ENCODE measurements at regions not wholly inside any gene's neighbourhood (a gene's known extent, or its start where the extent isn't known, plus 50 kb on each side); places are given as distances from the start of the nearest gene placed in this dataset.

DNA sequence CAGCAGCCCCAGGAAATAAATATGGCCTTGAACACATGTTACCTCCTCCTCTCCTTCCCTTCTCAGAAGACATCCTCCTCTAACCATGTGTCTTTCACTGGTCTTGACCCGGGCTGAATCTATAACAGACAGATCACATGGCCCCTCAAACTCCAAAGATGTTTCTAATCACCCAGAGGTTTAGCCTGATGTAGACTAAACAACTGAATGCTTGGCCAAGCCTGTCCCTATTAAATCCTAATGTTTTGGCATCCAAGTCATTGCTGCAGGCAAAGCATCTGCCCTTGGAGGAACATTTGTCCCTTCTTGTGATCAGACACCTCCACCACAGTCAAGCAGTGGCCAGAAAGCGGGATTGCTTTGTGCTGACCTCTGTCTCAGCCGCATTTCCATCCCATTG lies 65.5 kb downstream of the ANKRD60 start:
- 0% methylated on average over 1 of the region's 3 CpGs; no CpG with 5 or more reads in 1 of the 2 experiments for WGBS, 2 experiments (ENCODE audit: extremely low coverage in 2 of 2, insufficient read length in 1 of 2)
- no peak overlapping the region for H3K4me2 ChIP-seq (ENCODE audit: low read depth, low read length)
- BruUV-seq (replicated peaks): no TSS peak
- H2BK120ac ChIP-seq (ENCODE audit: low read depth, low read length): no peak overlapping the region
- dilution Hi-C loops (cut with HindIII; ENCODE audit: low sequenced_read_pairs, unreplicated experiment): no loop called here
- H3K56ac ChIP-seq (ENCODE audit: extremely low read depth, insufficient read depth, low read length): no peak overlapping the region
- H2AK5ac ChIP-seq (ENCODE audit: low read depth, low read length): no peak overlapping the region
- no peak overlapping the region for H3K27ac ChIP-seq (ENCODE audit: insufficient read depth, low read length)
- no peak overlapping the region for H2BK15ac ChIP-seq (ENCODE audit: low read depth, low read length)
- peaks cover 3% of the 10 kb centered on the region; the same call in 1 of the 2 replicates for H3K27me3 ChIP-seq (ENCODE audit: control insufficient read depth, insufficient read depth, low read length)
- no peaks in the 10 kb centered on the region for H3K9me1 ChIP-seq (ENCODE audit: insufficient read depth, low read length)
- POLR2A ChIA-PET (ENCODE audit: unreplicated experiment): no interaction called here
- intact Hi-C loops (cut with micrococcal nuclease): no loop called here
- H3K4ac ChIP-seq (ENCODE audit: low read depth, low read length): no peak overlapping the region
- no peaks in the 10 kb centered on the region for H3K36me3 ChIP-seq (ENCODE audit: control insufficient read depth, insufficient read depth, low read length)
- H4K20me1 ChIP-seq (ENCODE audit: insufficient read depth, low read length): no peaks in the 10 kb centered on the region
- no peak overlapping the region for H4K91ac ChIP-seq (ENCODE audit: insufficient read depth, low read depth, low read length)
- H3K23ac ChIP-seq (ENCODE audit: low read depth, low read length): no peak overlapping the region
- H3K4me3 ChIP-seq (ENCODE audit: insufficient read depth, low read depth, low read length): no peak overlapping the region
- CTCF ChIA-PET: no interaction called here
- H4K8ac ChIP-seq (ENCODE audit: low read depth in 2 of 2, low read length in 2 of 2): no peak overlapping the region
- DNase-seq (no peak), ATAC-seq (ENCODE audit: low read depth) (no peak)
- H2AFZ ChIP-seq (replicated peaks; ENCODE audit: low read length, poor library complexity): no peak overlapping the region
- TF ChIP-seq FOS (IDR thresholded peaks at IDR 0.05; ENCODE audit: low read depth, low read length) (no peak), NFE2L2 (IDR thresholded peaks at IDR 0.05; ENCODE audit: low read depth, low read length) (no peak), RFX5 (IDR thresholded peaks at IDR 0.05; ENCODE audit: low read depth, low read length) (no peak), POLR2A (IDR thresholded peaks at IDR 0.05; ENCODE audit: low read depth, low read length) (no peak), CEBPB (IDR thresholded peaks at IDR 0.05; ENCODE audit: low read depth, low read length) (no peak), MXI1 (IDR thresholded peaks at IDR 0.05; ENCODE audit: borderline replicate concordance, low read depth, low read length) (no peak), USF2 (IDR thresholded peaks at IDR 0.05; ENCODE audit: low read depth, low read length) (no peak), MAFK (IDR thresholded peaks at IDR 0.05; ENCODE audit: low read depth, low read length) (no peak), MAZ (IDR thresholded peaks at IDR 0.05; ENCODE audit: borderline replicate concordance, low read depth, low read length) (no peak), RAD21 (IDR thresholded peaks at IDR 0.05; ENCODE audit: low read length) (no peak)
- H3K9ac ChIP-seq (ENCODE audit: low read depth, low read length): no peak overlapping the region
- H2BK5ac ChIP-seq (ENCODE audit: low read depth, low read length, poor library complexity, severe bottlenecking): no peak overlapping the region
- H2AK9ac ChIP-seq (replicated peaks; ENCODE audit: low read depth, low read length, poor library complexity): no peak overlapping the region
- H2BK20ac ChIP-seq (ENCODE audit: low read depth, low read length): no peak overlapping the region
- in situ Hi-C loops (cut with MboI; ENCODE audit: low sequenced_read_pairs): no loop called here
- H3K14ac ChIP-seq (replicated peaks; ENCODE audit: low read depth, low read length): no peak overlapping the region
- no peak overlapping the region for H3K18ac ChIP-seq (ENCODE audit: low read depth, low read length)
- H3K79me1 ChIP-seq (ENCODE audit: low read depth in 1 of 2, low read length in 2 of 2): no peaks in the 10 kb centered on the region
- H3K4me1 ChIP-seq (ENCODE audit: control insufficient read depth, insufficient read depth, low read length): no peaks in the 10 kb centered on the region; the same call in 1 of the 2 replicates
- no peaks in the 10 kb centered on the region for H3K9me3 ChIP-seq (ENCODE audit: control insufficient read depth, insufficient read depth, low read length)
- H4K5ac ChIP-seq (ENCODE audit: low read depth, low read length): no peak overlapping the region

All from IMR-90 (cell line).